ENCODE measurements at regions not wholly inside any gene's neighbourhood (a gene's known extent, or its start where the extent isn't known, plus 50 kb on each side); places are given as distances from the start of the nearest gene placed in this dataset.
A peak's percentile ranks its signal among the peaks of the same experiment; 100 is the strongest.

DNA sequence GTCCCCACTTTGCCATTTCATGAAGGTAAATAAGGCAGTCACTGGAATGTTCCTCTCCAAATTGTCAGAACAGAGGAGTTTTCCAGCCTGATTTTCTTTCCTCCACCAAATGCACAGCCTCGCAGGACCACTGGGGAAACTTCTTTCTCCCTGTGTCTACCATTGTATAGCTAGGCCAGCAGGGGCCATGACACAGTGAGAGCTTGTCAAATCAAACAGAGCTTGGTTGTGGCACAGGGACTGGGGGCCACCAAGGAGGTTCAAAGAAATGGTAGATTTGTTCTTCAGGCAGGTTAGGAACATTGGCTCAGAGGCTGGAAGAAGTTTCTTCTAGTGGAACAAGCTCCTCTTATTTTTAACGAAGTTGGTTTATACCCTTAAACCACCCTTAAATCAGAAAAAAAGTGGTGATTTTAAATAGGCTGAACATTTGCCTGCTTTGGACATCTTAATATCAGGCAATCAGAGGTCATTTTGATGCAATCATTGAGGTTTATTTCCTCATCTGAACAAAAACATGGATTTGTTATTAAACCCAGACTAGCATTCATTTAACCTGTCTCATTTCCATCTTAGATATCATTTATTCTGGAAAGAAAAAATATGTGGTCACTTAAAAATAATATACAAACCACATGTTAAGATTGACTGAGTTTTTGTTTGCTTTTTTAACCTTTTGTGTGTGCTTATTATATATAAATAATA is 105.6 kb downstream of the GTPBP8 start:
- no peak for DNase-seq (ENCODE audit: low read depth, low spot score)
- 0 out of 2 replicates have a peak, but pooled peaks cover 11% of the 10 kb centered on the region for H3K9me3 ChIP-seq (ENCODE audit: insufficient read depth, low read length)
- H3K36me3 ChIP-seq (ENCODE audit: insufficient read depth, insufficient read length, low read length): no peaks in the 10 kb centered on the region
- no peak overlapping the region for H3K4me3 ChIP-seq (ENCODE audit: insufficient read length, low read depth)
- no peaks in the 10 kb centered on the region for H3K27me3 ChIP-seq (ENCODE audit: insufficient read depth, insufficient read length)
- no peak for TF ChIP-seq ZNF274 (IDR thresholded peaks at IDR 0.05; ENCODE audit: low read depth, low read length)
- no peak for TF ChIP-seq YY1 (IDR thresholded peaks at IDR 0.05; ENCODE audit: insufficient read depth, insufficient read length)
- no peak for TF ChIP-seq SUZ12 (IDR thresholded peaks at IDR 0.05; ENCODE audit: extremely low read depth, insufficient read depth, insufficient read length)
- peaks cover 2% of the 10 kb centered on the region for H3K4me1 ChIP-seq (ENCODE audit: insufficient read depth, insufficient read length)
- H3K9ac ChIP-seq (ENCODE audit: insufficient read length, low read depth): no peak overlapping the region

DNA sequence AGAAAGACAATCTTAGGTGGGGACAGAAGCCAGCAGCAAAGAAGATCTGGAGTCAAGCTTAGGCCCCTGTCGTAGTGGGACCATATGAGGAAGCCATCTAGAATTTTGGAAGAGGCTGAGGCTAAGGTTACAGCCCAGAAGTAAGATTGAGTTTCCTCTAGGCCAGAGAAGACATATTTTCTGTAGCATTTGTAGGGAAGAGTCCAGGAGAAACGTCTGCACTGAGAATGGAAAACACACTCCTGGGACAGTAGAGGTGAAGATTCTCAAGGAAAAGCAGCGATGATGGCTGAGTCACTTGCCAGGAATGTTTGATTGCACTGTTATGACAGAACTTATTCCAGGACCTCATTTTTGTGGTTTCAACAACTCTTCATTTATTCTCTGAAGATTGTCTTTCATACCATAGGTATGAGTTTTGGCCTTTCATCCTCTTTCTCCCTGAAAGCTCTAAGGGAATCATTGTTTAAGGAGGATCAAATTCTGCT is 107.2 kb downstream of the GTPBP8 start:
- Histone ChIP-seq H3K4me1 (ENCODE audit: insufficient read depth, insufficient read length) (no peaks in the 10 kb centered on the region), H3K4me3 (ENCODE audit: insufficient read length, low read depth) (no peak overlapping the region), H3K9ac (ENCODE audit: insufficient read length, low read depth) (no peak overlapping the region), H3K27me3 (ENCODE audit: insufficient read depth, insufficient read length) (no peaks in the 10 kb centered on the region), H3K9me3 (ENCODE audit: insufficient read depth, low read length) (0 out of 2 replicates have a peak, but pooled peaks cover 15% of the 10 kb centered on the region), H3K36me3 (ENCODE audit: insufficient read depth, insufficient read length, low read length) (no peaks in the 10 kb centered on the region)
- TF ChIP-seq YY1 (IDR thresholded peaks at IDR 0.05; ENCODE audit: insufficient read depth, insufficient read length): no peak
- no peak for TF ChIP-seq SUZ12 (IDR thresholded peaks at IDR 0.05; ENCODE audit: extremely low read depth, insufficient read depth, insufficient read length)
- DNase-seq (ENCODE audit: low read depth, low spot score): no peak

DNA sequence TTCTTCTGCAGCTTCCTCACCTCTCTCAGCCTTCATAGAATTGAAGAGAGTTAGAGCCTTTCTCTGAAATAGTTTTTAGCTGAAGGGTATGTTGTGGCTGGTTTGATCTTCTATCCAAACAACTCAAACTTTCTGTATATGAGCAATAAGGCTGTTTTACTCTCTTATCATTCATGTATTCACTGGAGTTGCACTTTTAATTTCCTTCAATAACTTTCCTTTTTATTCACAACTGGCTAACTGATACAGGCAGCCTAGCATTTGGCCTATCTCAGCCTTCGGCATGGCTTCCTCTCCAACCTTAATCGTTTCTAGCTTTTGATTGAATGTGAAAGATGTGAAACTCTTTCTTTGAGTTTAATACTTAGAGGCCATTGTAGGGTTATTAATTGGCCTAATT is 109.3 kb downstream of the GTPBP8 start:
- Histone ChIP-seq H3K9ac (ENCODE audit: insufficient read length, low read depth) (no peak overlapping the region), H3K4me1 (ENCODE audit: insufficient read depth, insufficient read length) (peaks cover 3% of the 10 kb centered on the region), H3K27me3 (ENCODE audit: insufficient read depth, insufficient read length) (no peaks in the 10 kb centered on the region), H3K9me3 (ENCODE audit: insufficient read depth, low read length) (0 out of 2 replicates have a peak, but pooled peaks cover 15% of the 10 kb centered on the region), H3K36me3 (ENCODE audit: insufficient read depth, insufficient read length, low read length) (no peaks in the 10 kb centered on the region), H3K4me3 (ENCODE audit: insufficient read length, low read depth) (no peak overlapping the region)
- TF ChIP-seq ZNF274 (IDR thresholded peaks at IDR 0.05; ENCODE audit: low read depth, low read length): no peak
- no peak for TF ChIP-seq YY1 (IDR thresholded peaks at IDR 0.05; ENCODE audit: insufficient read depth, insufficient read length)
- TF ChIP-seq SUZ12 (IDR thresholded peaks at IDR 0.05; ENCODE audit: extremely low read depth, insufficient read depth, insufficient read length): no peak
- DNase-seq (ENCODE audit: low read depth, low spot score): no peak

GRCh38 chr3:113103588-113103987 is 107.8 kb upstream of the BOC start:
- 0 out of 2 replicates have a peak, but pooled peaks cover 15% of the 10 kb centered on the region for H3K9me3 ChIP-seq (ENCODE audit: insufficient read depth, low read length)
- H3K36me3 ChIP-seq (ENCODE audit: insufficient read depth, insufficient read length, low read length): no peaks in the 10 kb centered on the region
- no peak overlapping the region for H3K9ac ChIP-seq (ENCODE audit: insufficient read length, low read depth)
- no peak for DNase-seq (ENCODE audit: low read depth, low spot score)
- H3K4me3 ChIP-seq (ENCODE audit: insufficient read length, low read depth): no peak overlapping the region
- no peaks in the 10 kb centered on the region for H3K27me3 ChIP-seq (ENCODE audit: insufficient read depth, insufficient read length)
- peaks cover 7% of the 10 kb centered on the region for H3K4me1 ChIP-seq (ENCODE audit: insufficient read depth, insufficient read length)
- TF ChIP-seq YY1 (IDR thresholded peaks at IDR 0.05; ENCODE audit: insufficient read depth, insufficient read length) (no peak), ZNF274 (IDR thresholded peaks at IDR 0.05; ENCODE audit: low read depth, low read length) (no peak), SUZ12 (IDR thresholded peaks at IDR 0.05; ENCODE audit: extremely low read depth, insufficient read depth, insufficient read length) (no peak)

DNA sequence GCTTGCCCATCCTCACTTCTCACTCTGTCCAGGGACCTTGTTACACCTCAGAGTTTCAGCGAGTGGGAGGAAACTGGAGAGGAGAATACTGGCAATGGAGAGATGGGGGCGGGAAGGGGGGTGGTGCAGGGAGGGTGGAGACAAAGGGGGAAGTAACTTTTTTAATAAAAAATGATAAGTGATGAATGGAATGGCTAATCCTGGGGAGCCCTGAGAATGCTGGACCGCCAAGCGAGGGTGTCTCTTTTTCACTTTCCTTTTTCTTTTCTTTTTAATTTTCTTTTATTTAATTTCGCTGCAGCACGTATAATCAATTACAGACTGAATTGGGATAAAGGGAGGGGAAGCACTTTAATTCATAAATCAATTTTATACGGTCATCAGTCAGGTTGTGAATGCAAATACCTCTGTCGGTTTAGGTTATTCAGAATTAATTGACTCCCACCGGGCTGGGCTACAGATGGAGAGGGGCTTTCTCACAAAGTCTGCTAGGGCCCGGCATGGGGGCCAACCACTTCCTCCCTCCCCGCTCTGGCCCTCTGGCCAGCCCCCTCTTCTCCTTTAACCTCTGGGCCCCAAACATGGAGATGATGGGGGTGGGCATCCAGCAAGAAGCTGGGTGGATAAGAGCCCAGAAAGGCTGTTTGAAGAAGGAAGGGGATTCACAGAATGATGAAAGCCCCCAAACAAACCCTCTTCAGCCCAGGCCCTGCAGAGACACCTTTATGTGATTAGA is 106.8 kb upstream of the BOC start:
- TF ChIP-seq SUZ12 (IDR thresholded peaks at IDR 0.05; ENCODE audit: extremely low read depth, insufficient read depth, insufficient read length) (no peak), ZNF274 (IDR thresholded peaks at IDR 0.05; ENCODE audit: low read depth, low read length) (no peak), YY1 (IDR thresholded peaks at IDR 0.05; ENCODE audit: insufficient read depth, insufficient read length) (no peak)
- Histone ChIP-seq H3K36me3 (ENCODE audit: insufficient read depth, insufficient read length, low read length) (no peaks in the 10 kb centered on the region), H3K27me3 (ENCODE audit: insufficient read depth, insufficient read length) (no peaks in the 10 kb centered on the region), H3K9ac (ENCODE audit: insufficient read length, low read depth) (no peak overlapping the region), H3K9me3 (ENCODE audit: insufficient read depth, low read length) (0 out of 2 replicates have a peak, but pooled peaks cover 12% of the 10 kb centered on the region), H3K4me1 (ENCODE audit: insufficient read depth, insufficient read length) (peaks cover 7% of the 10 kb centered on the region), H3K4me3 (ENCODE audit: insufficient read length, low read depth) (no peak overlapping the region)
- DNase-seq (ENCODE audit: low read depth, low spot score): peak; percentile 25

GRCh38 chr3:113105093-113105449 is 106.3 kb upstream of the BOC start:
- Histone ChIP-seq H3K9me3 (ENCODE audit: insufficient read depth, low read length) (0 out of 2 replicates have a peak, but pooled peaks cover 7% of the 10 kb centered on the region), H3K27me3 (ENCODE audit: insufficient read depth, insufficient read length) (no peaks in the 10 kb centered on the region), H3K9ac (ENCODE audit: insufficient read length, low read depth) (no peak overlapping the region), H3K36me3 (ENCODE audit: insufficient read depth, insufficient read length, low read length) (no peaks in the 10 kb centered on the region), H3K4me3 (ENCODE audit: insufficient read length, low read depth) (no peak overlapping the region), H3K4me1 (ENCODE audit: insufficient read depth, insufficient read length) (peaks cover 7% of the 10 kb centered on the region)
- no peak for TF ChIP-seq YY1 (IDR thresholded peaks at IDR 0.05; ENCODE audit: insufficient read depth, insufficient read length)
- TF ChIP-seq SUZ12 (IDR thresholded peaks at IDR 0.05; ENCODE audit: extremely low read depth, insufficient read depth, insufficient read length): no peak
- TF ChIP-seq ZNF274 (IDR thresholded peaks at IDR 0.05; ENCODE audit: low read depth, low read length): no peak
- DNase-seq (ENCODE audit: low read depth, low spot score): no peak

Data from NT2/D1 (cell line).